Osteocyte (in vitro differentiated cells): ENCODE measurements at regions not wholly inside any gene's neighbourhood (a gene's known extent, or its start where the extent isn't known, plus 50 kb on each side); places are given as distances from the start of the nearest gene placed in this dataset.

Experiments
- DNase-seq: peaks from one replicate; pipeline ENCODE4 v3.0.0; 2021; ENCODE audit warnings: mixed read lengths; ENCODE audit not compliant: unreplicated experiment; ENCODE audit errors: extremely low spot score
- H3K27ac Mint-ChIP-seq: one replicate; pipeline ENCODE4 v1.8.0; 2021; ENCODE audit warnings: mild to moderate bottlenecking, mixed read lengths; ENCODE audit not compliant: unreplicated experiment
- H3K27me3 Mint-ChIP-seq: one replicate; pipeline ENCODE4 v1.8.0; 2021; ENCODE audit warnings: mixed read lengths; ENCODE audit not compliant: unreplicated experiment
- H3K36me3 Mint-ChIP-seq: one replicate; pipeline ENCODE4 v1.8.0; 2021; ENCODE audit warnings: mixed read lengths; ENCODE audit not compliant: unreplicated experiment
- H3K4me1 Mint-ChIP-seq: one replicate; pipeline ENCODE4 v1.8.0; 2021; ENCODE audit warnings: mixed read lengths; ENCODE audit not compliant: unreplicated experiment
- H3K4me3 Mint-ChIP-seq: one replicate; pipeline ENCODE4 v1.8.0; 2021; ENCODE audit warnings: mild to moderate bottlenecking, moderate library complexity, mixed read lengths; ENCODE audit not compliant: unreplicated experiment
- H3K9me3 Mint-ChIP-seq: one replicate; pipeline ENCODE4 v1.8.0; 2021; ENCODE audit warnings: mixed read lengths; ENCODE audit not compliant: unreplicated experiment
- TF ChIP-seq, protein P1 (sequence below): fragments of 200-600 bp; sonication (generic); IDR thresholded peaks from 2 replicates; pipeline ENCODE4 v1.5.0; 2021; ENCODE audit warnings: antibody characterized with exemption, mild to moderate bottlenecking, moderate library complexity

DNA sequence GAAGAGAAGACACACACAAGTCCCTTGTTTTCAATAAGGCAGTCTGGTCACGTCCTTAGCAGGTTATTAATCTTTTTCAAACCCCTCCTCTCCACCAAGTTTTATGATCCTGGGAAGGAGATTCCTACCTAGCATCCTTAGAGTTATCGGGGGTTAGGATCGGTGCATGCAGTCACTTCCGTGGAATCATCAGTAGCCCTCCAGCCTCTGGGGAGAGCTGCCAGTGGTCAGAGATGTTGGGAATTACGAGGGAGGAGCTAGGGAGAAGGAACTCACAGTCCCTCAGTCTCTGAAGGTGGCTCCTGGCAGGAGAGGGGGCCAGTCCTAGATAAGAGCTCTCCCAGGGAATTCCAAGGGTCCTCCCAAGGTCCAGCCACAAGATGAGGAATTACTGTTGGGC, 57.7 kb upstream of the ATP5PO start:
- H3K4me1 Mint-ChIP-seq = peaks cover 71% of the 10 kb centered on the region
- H3K4me3 Mint-ChIP-seq = no peak overlapping the region
- no peaks in the 10 kb centered on the region for H3K36me3 Mint-ChIP-seq
- TF ChIP-seq, protein P1, sequence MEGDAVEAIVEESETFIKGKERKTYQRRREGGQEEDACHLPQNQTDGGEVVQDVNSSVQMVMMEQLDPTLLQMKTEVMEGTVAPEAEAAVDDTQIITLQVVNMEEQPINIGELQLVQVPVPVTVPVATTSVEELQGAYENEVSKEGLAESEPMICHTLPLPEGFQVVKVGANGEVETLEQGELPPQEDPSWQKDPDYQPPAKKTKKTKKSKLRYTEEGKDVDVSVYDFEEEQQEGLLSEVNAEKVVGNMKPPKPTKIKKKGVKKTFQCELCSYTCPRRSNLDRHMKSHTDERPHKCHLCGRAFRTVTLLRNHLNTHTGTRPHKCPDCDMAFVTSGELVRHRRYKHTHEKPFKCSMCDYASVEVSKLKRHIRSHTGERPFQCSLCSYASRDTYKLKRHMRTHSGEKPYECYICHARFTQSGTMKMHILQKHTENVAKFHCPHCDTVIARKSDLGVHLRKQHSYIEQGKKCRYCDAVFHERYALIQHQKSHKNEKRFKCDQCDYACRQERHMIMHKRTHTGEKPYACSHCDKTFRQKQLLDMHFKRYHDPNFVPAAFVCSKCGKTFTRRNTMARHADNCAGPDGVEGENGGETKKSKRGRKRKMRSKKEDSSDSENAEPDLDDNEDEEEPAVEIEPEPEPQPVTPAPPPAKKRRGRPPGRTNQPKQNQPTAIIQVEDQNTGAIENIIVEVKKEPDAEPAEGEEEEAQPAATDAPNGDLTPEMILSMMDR = no peak
- peak; percentile 48 for DNase-seq
- H3K27me3 Mint-ChIP-seq = no peaks in the 10 kb centered on the region
- no peaks in the 10 kb centered on the region for H3K9me3 Mint-ChIP-seq
- no peak overlapping the region for H3K27ac Mint-ChIP-seq

DNA sequence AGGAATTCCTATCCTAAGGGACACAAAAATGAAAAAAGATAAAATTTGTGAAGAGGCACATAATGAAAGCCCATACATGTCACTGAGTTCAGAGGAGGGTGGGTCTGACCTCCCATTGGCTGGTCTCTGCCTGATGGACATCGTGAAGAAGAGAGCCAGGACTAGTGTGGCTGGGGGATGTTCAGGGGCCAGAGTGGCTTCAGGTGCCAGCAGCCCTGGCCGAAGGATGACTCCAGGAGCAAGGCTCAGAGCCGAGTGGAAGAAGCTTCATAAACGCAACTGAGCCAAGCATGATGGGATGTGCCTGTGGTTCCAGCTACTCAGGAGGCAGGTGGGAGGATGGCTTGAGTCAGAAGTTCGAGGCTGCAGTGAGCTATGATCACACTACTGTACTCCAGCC, 56.9 kb upstream of the ATP5PO start:
- Mint-ChIP-seq H3K27ac (no peak overlapping the region), H3K36me3 (no peaks in the 10 kb centered on the region), H3K4me1 (peaks cover 71% of the 10 kb centered on the region), H3K9me3 (no peaks in the 10 kb centered on the region), H3K27me3 (no peaks in the 10 kb centered on the region), H3K4me3 (no peak overlapping the region)
- TF ChIP-seq, protein P1 = no peak
- DNase-seq = peak; percentile 21

DNA sequence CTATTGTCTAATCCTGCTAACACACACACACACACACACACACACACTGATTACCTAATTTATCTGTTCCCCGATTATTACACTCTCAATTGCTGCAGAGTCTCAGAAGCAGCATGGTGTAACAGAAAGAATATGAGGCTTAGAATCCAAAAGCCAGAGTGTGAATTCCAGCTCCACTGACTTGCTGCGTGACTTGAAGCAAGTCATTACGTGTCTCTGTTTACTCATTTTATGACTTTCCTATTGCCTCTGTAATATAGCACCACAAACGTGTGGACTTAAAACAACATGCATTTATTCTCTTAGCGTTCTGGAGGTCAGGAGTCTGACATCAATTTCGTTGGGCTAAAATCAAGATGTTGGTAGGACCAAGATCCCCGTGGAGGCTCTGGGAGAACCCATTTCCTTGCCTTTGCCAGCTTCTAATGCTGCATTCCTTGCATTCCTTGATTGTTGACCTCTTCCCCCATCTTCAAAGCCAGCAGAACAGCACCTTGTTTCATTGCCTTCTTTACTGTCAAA, 55.9 kb upstream of the ATP5PO start:
- peak; percentile 40 for DNase-seq
- peak overlapping the region; percentile 36 for H3K27ac Mint-ChIP-seq
- H3K4me1 Mint-ChIP-seq = peaks cover 69% of the 10 kb centered on the region
- no peaks in the 10 kb centered on the region for H3K9me3 Mint-ChIP-seq
- H3K36me3 Mint-ChIP-seq = no peaks in the 10 kb centered on the region
- no peak overlapping the region for H3K4me3 Mint-ChIP-seq
- no peaks in the 10 kb centered on the region for H3K27me3 Mint-ChIP-seq
- TF ChIP-seq, protein P1 = no peak

DNA sequence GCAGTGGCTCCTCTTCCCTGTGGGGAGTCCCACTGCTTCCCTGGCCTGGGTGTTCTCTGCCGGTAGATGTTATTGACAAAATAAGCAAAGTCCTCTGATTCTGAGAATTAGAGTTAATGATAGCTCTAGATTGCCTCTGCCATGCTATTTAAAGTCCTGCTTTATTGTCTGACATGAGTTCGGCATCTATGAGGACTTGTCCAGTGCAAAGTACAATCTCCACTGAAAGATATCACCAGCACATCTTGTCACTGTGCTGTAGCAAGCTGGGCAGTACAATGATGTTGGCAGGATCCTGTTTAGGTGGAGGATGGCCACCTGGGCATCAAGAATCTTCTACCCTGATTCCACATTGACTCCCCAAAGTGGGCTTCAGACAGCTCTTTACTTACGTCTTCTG, 54.0 kb upstream of the ATP5PO start:
- Mint-ChIP-seq H3K4me3 (peak overlapping the region; percentile 2), H3K4me1 (peaks cover 58% of the 10 kb centered on the region)
- TF ChIP-seq, protein P1 = no peak

DNA sequence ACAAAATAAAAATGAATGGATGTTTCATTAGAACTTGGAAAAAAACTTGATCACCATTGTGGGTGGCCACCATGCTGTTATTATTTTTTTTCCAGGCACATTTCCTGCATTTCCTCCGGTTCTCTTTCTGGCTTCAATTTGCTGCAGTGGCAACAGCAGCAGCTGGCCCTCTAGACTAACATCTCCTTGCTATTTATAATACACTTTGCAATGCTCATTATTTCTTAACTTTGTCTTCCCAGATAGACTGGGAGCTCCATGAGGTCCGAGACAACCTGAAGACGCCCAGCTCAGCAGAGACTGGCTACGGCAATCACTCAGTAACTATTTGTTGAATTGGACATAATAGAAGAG, 53.4 kb upstream of the ATP5PO start:
- Mint-ChIP-seq H3K9me3 (no peaks in the 10 kb centered on the region), H3K27ac (peak overlapping the region; percentile 81), H3K36me3 (no peaks in the 10 kb centered on the region), H3K4me3 (peak overlapping the region; percentile 30), H3K4me1 (peaks cover 55% of the 10 kb centered on the region), H3K27me3 (no peaks in the 10 kb centered on the region)
- DNase-seq = no peak
- TF ChIP-seq, protein P1 = no peak

More for the DNA sequence above, 54.0 kb upstream of the ATP5PO start:
- Mint-ChIP-seq H3K36me3 (no peaks in the 10 kb centered on the region), H3K27me3 (no peaks in the 10 kb centered on the region), H3K9me3 (no peaks in the 10 kb centered on the region), H3K27ac (peak overlapping the region; percentile 81)
- DNase-seq = peak; percentile 19
